GM23248 (cell line): ENCODE measurements at regions not wholly inside any gene's neighbourhood (a gene's known extent, or its start where the extent isn't known, plus 50 kb on each side); places are given as distances from the start of the nearest gene placed in this dataset.

Experiments
- DNase-seq: peaks from one replicate; pipeline ENCODE4 v3.0.0-alpha.2; 2015
- H2AFZ ChIP-seq: fragments of 200-600 bp; sonication (generic); 2 replicates; pipeline ENCODE4 v1.6.1; 2016; ENCODE audit warnings: antibody characterized with exemption
- H3F3A ChIP-seq: fragments of 200-600 bp; sonication (generic); 2 replicates; pipeline ENCODE4 v1.6.1; 2016; ENCODE audit warnings: mild to moderate bottlenecking, antibody characterized with exemption, mixed run types; ENCODE audit not compliant: insufficient read depth
- H3K27ac ChIP-seq: fragments of 200-600 bp; sonication (generic); 2 replicates; pipeline ENCODE4 v1.5.1; 2016; ENCODE audit warnings: mild to moderate bottlenecking
- H3K27me3 ChIP-seq: fragments of 200-600 bp; sonication (generic); replicated peaks from 2 replicates; pipeline ENCODE4 v1.6.1; 2016; ENCODE audit warnings: mild to moderate bottlenecking; ENCODE audit not compliant: insufficient read depth
- H3K36me3 ChIP-seq: fragments of 200-600 bp; sonication (generic); 2 replicates; pipeline ENCODE4 v1.6.1; 2016; ENCODE audit warnings: low read depth, mild to moderate bottlenecking
- H3K4me1 ChIP-seq: fragments of 200-600 bp; sonication (generic); 2 replicates; pipeline ENCODE4 v1.6.1; 2016; ENCODE audit warnings: mild to moderate bottlenecking; ENCODE audit not compliant: insufficient read depth
- H3K4me2 ChIP-seq: fragments of 200-600 bp; sonication (generic); one replicate; pipeline ENCODE4 v1.6.1; 2016; ENCODE audit warnings: mild to moderate bottlenecking; ENCODE audit not compliant: unreplicated experiment
- H3K4me3 ChIP-seq: fragments of 200-600 bp; sonication (generic); 2 replicates; pipeline ENCODE4 v1.5.1; 2016; ENCODE audit warnings: mild to moderate bottlenecking
- H3K79me2 ChIP-seq: fragments of 200-600 bp; sonication (generic); 2 replicates; pipeline ENCODE4 v1.6.1; 2016; ENCODE audit warnings: mild to moderate bottlenecking; ENCODE audit not compliant: insufficient read depth
- H3K9ac ChIP-seq: fragments of 200-600 bp; sonication (generic); 2 replicates; pipeline ENCODE4 v1.6.1; 2016; ENCODE audit warnings: mild to moderate bottlenecking
- H3K9me2 ChIP-seq: fragments of 200-600 bp; sonication (generic); 2 replicates; pipeline ENCODE4 v1.6.1; 2016; ENCODE audit warnings: mixed run types, mild to moderate bottlenecking, moderate library complexity; ENCODE audit not compliant: insufficient read depth
- H3K9me3 ChIP-seq: fragments of 200-600 bp; sonication (generic); one replicate; pipeline ENCODE4 v1.6.1; 2017; ENCODE audit warnings: low read depth
- H4K20me1 ChIP-seq: fragments of 200-600 bp; sonication (generic); 2 replicates; pipeline ENCODE4 v1.6.0; 2016; ENCODE audit not compliant: insufficient read depth
- EZH2 ChIP-seq: fragments of 200-600 bp; sonication (generic); IDR thresholded peaks from 2 replicates; pipeline ENCODE4 v1.6.1; 2018; ENCODE audit warnings: antibody characterized with exemption, mild to moderate bottlenecking; ENCODE audit not compliant: insufficient read depth, poor library complexity, severe bottlenecking
- EZH2phosphoT487 ChIP-seq: fragments of 200-600 bp; sonication (generic); IDR thresholded peaks from 2 replicates; pipeline ENCODE4 v1.6.1; 2018; ENCODE audit warnings: antibody characterized with exemption, moderate library complexity, mild to moderate bottlenecking, low read depth; ENCODE audit not compliant: insufficient read depth
- WGBS, 2 experiments: methylation state at CpG; one replicate each; pipeline ENCODE4 v1.1.6; 2015 to 2017; ENCODE audit warnings: low lambda C conversion rate in 2 of 2, low coverage in 1 of 2; ENCODE audit errors: missing lambda C conversion rate in 2 of 2; 5-methylcytosine and 5-hydroxymethylcytosine counted together
- in situ Hi-C: fragments of 300-500 bp; cut with MboI; formaldehyde crosslinking; loops from 2 replicates; pipeline ENCODE4 v1.15.0; 2020

DNA sequence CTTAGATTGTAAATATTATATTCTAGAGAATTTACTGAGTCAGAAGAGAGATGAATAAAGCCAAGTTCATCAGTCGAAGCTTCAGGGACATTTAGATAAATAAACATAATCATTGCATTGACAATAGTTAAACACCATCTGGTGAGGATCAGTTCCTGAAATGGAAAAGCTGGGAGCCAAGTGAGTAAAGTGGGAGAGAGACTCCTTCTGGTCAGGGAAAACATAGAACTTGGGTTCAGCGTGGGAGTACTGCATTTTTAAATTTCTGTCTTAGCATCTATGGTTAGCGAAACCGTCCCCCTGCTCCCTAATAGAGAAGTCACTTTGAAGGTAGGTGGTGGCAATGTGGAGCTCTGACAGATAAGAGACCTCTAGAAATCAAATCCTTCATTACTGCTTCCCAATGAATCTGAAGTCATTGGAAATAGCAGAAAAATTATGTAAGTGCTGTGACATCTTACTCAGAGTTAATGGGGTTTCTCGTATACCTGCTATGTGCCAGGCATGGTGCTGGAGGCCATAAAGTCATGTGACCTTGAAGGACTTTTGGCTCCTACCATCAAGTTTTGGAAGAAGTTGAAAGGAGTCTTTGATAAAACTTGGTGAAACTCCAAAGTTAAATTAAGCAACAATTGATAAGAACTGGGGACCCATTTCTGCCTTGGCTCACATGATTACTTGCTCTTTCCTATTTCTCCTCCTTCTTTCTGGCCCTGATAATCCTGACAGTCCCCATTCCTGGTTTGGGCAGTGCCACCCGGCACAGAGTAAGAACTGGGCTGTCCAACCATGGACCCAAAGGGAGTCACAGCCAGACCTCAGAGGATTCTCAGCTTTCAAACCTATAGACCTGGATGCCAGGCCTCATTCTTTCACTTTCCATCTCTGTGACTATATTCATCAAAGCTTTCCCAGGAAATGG, 211.2 kb downstream of the C7orf25 start:
- no peak for TF ChIP-seq EZH2
- no peak for TF ChIP-seq EZH2phosphoT487
- DNase-seq, result peak; percentile 16
- no peaks in the 10 kb centered on the region for H3K9me2 ChIP-seq
- no peaks in the 10 kb centered on the region for H3K4me1 ChIP-seq
- H3K9ac ChIP-seq, result no peak overlapping the region
- H3K4me2 ChIP-seq, result no peak overlapping the region
- H3K36me3 ChIP-seq, result no peaks in the 10 kb centered on the region
- no peaks in the 10 kb centered on the region for H3K9me3 ChIP-seq
- H3K27ac ChIP-seq, result no peak overlapping the region
- WGBS, 2 experiments, result 45 to 47% methylated on average over 6 of the region's 6 CpGs
- 0 out of 2 replicates have a peak, but pooled peaks cover 4% of the 10 kb centered on the region for H3K27me3 ChIP-seq
- in situ Hi-C loops, result no loop called here
- no peaks in the 10 kb centered on the region for H3F3A ChIP-seq
- H2AFZ ChIP-seq, result no peak overlapping the region
- H3K4me3 ChIP-seq, result no peak overlapping the region
- no peaks in the 10 kb centered on the region for H4K20me1 ChIP-seq
- H3K79me2 ChIP-seq, result no peaks in the 10 kb centered on the region

DNA sequence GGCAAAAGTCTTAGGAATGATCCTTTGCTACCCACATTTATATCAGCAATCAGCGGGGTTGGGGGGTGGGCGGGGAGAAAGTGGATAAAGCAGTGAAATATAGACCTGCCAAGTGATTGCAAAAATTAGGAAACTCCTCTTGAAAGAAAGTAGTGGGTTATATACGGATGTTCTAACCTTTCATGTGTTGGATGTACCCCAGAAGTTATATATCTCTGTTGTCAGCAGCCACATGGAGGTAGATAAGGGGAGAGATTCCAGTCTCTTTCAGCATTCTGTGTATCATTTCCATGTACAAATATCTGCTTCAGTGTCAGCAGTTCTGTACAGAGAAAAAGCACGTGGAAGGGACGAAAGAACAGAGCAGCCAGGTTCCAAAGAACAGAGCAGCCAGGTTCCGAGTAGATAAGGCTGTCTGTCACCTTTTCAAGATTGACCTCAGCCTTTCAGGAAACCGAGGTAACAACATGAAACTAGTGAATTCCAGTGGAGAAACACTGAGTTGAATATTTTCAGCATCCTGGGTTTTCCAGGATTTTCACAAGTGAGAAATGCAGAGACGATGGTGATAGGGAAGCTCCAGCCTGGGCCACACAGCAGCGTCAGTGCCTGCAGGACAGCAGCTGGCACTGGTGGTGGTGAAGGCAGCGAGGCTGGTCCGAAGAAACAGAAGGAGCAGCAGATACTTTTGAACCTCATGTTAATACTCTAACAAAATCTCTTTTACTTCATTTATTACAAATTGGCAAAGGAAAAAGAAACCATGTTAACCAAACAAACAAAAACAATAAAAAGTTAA, 212.3 kb downstream of the C7orf25 start:
- H3K79me2 ChIP-seq, result no peaks in the 10 kb centered on the region
- no peaks in the 10 kb centered on the region for H4K20me1 ChIP-seq
- no peaks in the 10 kb centered on the region for H3K4me1 ChIP-seq
- no peaks in the 10 kb centered on the region for H3K9me2 ChIP-seq
- in situ Hi-C loops, result no loop called here
- WGBS, 2 experiments, result 38 to 45% methylated on average over 11 of the region's 11 CpGs
- 0 out of 2 replicates have a peak, but pooled peaks cover 9% of the 10 kb centered on the region for H3K27me3 ChIP-seq
- TF ChIP-seq EZH2phosphoT487 (no peak), EZH2 (no peak)
- no peaks in the 10 kb centered on the region for H3K36me3 ChIP-seq
- H2AFZ ChIP-seq, result no peak overlapping the region
- H3K9ac ChIP-seq, result no peak overlapping the region
- H3K27ac ChIP-seq, result no peak overlapping the region
- H3K4me3 ChIP-seq, result no peak overlapping the region
- H3K4me2 ChIP-seq, result no peak overlapping the region
- no peaks in the 10 kb centered on the region for H3K9me3 ChIP-seq
- H3F3A ChIP-seq, result no peaks in the 10 kb centered on the region
- DNase-seq, result peak; percentile 4

DNA sequence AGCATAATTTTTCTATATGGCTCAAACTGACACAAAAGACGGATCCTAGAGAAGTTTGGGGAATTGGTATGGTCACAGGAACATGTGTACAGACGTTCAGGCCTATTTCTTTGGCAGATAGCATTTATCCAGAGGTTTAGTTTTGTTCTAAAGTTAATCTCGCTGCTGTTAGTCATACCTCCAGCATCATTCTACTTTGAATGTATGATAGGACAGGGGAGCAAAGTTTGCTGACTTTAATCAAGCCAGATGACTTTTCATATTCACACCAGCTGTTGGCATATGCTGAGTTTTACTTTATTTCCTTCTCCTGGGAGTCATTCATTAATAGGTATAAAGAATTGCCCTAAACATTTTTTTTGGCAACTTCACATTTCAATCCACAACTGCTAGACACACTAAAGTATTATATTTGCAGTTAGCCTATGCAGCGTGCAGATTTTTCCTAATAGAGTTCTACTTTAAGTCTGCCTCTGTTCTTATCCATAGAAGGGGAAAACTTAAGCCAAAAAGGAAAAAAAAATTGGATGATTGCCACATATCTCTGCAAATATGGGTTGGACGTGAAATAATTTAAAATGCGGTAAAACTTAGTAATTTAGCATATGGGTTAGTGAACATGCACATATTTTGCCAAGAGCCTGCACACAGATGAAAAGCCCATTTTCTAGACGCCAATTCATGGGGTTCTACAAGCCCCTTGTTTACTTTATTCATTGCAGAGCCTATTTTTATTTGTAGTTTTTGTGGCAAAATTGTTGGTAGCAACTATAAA, 213.1 kb downstream of the C7orf25 start:
- Histone ChIP-seq H3K4me2 (no peak overlapping the region), H3K27me3 (peaks cover 14% of the 10 kb centered on the region; the same call in 1 of the 2 replicates), H3K4me3 (no peak overlapping the region), H3K4me1 (no peaks in the 10 kb centered on the region), H4K20me1 (no peaks in the 10 kb centered on the region), H3K9me3 (no peaks in the 10 kb centered on the region), H3K9me2 (no peaks in the 10 kb centered on the region), H2AFZ (no peak overlapping the region), H3K36me3 (no peaks in the 10 kb centered on the region), H3K27ac (no peak overlapping the region), H3K79me2 (no peaks in the 10 kb centered on the region), H3K9ac (no peak overlapping the region), H3F3A (no peaks in the 10 kb centered on the region)
- 61 to 62% methylated on average over 7 of the region's 7 CpGs for WGBS, 2 experiments
- in situ Hi-C loops, result no loop called here
- DNase-seq, result no peak
- TF ChIP-seq EZH2phosphoT487 (no peak), EZH2 (no peak)
